Endothelial cell of umbilical vein (primary cell): ENCODE measurements at regions not wholly inside any gene's neighbourhood (a gene's known extent, or its start where the extent isn't known, plus 50 kb on each side); places are given as distances from the start of the nearest gene placed in this dataset.

Source experiments
- BruUV-seq: library from RNA; stranded (reverse); fragments of 400-500 nt; replicated peaks from 2 replicates; lab custom pipeline; 2021; lab: Mats Ljungman, UMichigan
- CTCF ChIA-PET: fragments of 300-600, 350-600 bp; sonication (Branson Sonifier 250); formaldehyde crosslinking; loops from one replicate; lab custom pipeline; 2021; ENCODE audit warnings: antibody characterized with exemption, inconsistent platforms; lab: Charles Lee
- POLR2A ChIA-PET: fragments of 300-600, 350-600 bp; sonication (Branson Sonifier 250); formaldehyde crosslinking; loops from one replicate; lab custom pipeline; 2021; ENCODE audit warnings: antibody characterized with exemption, inconsistent platforms; lab: Charles Lee
- DNase-seq: peaks from one replicate; pipeline ENCODE4 v3.0.0-alpha.2; 2011; ENCODE audit warnings: low read depth, low spot score
- FAIRE-seq: peaks from 2 replicates; lab custom pipeline; 2011; peaks lifted over from hg19 to GRCh38; lab: Jason Lieb, UNC
- H2AFZ ChIP-seq: 2 replicates; pipeline ENCODE4 v1.6.0; 2012; ENCODE audit warnings: low read depth, low read length, control low read depth, inconsistent platforms
- H3K27ac ChIP-seq: 2 replicates; pipeline ENCODE4 v1.5.1; 2011; ENCODE audit warnings: low read depth, mild to moderate bottlenecking, control low read depth, low read length, moderate library complexity; ENCODE audit not compliant: insufficient read depth
- H3K27me3 ChIP-seq, 2 experiments: 2 replicates each; pipeline versions ENCODE4 v1.6.0 to v1.6.1; 2011; ENCODE audit warnings: low read length in 2 of 2, mixed read lengths in 1 of 2; ENCODE audit not compliant: control insufficient read depth in 2 of 2, insufficient read depth in 2 of 2
- H3K36me3 ChIP-seq, 2 experiments: 2 replicates in 1 of 2; 3 replicates in 1 of 2; pipeline ENCODE4 v1.5.1; 2011; ENCODE audit warnings: low read length in 2 of 2, mild to moderate bottlenecking in 1 of 2, moderate library complexity in 1 of 2; ENCODE audit not compliant: control insufficient read depth in 2 of 2, insufficient read depth in 2 of 2; ENCODE audit errors: extremely low read depth in 1 of 2
- H3K4me1 ChIP-seq: 3 replicates; pipeline ENCODE4 v1.5.1; 2011; ENCODE audit warnings: mild to moderate bottlenecking, low read length; ENCODE audit not compliant: control insufficient read depth, insufficient read depth; ENCODE audit errors: extremely low read depth
- H3K4me2 ChIP-seq: 2 replicates; pipeline ENCODE4 v1.6.1; 2011; ENCODE audit warnings: low read length, control low read depth, mixed read lengths; ENCODE audit not compliant: insufficient read depth
- H3K4me3 ChIP-seq, 3 experiments: fragments of 200-600 bp in 1 of 3; sonication (generic), shearing (Covaris generic) in 1 of 3; replicated peaks in 1 of 3; 2 replicates each; pipeline ENCODE4 v1.5.1; 2011 to 2016; ENCODE audit warnings: control low read depth in 3 of 3, low read length in 3 of 3, mild to moderate bottlenecking in 2 of 3, inconsistent platforms in 1 of 3, low read depth in 1 of 3, moderate library complexity in 1 of 3; ENCODE audit not compliant: insufficient read depth in 1 of 3
- H3K79me2 ChIP-seq: 2 replicates; pipeline ENCODE4 v1.6.0; 2012; ENCODE audit warnings: low read length, inconsistent platforms; ENCODE audit not compliant: control insufficient read depth, insufficient read depth
- H3K9ac ChIP-seq: replicated peaks from 2 replicates; pipeline ENCODE3; 2011; ENCODE audit warnings: low read length, control low read depth; ENCODE audit not compliant: insufficient read depth; ENCODE audit errors: extremely low read depth
- H3K9me1 ChIP-seq: replicated peaks from 3 replicates; pipeline ENCODE4 v1.6.0; 2011; ENCODE audit warnings: mild to moderate bottlenecking, low read length; ENCODE audit not compliant: control insufficient read depth, insufficient read depth; ENCODE audit errors: extremely low read depth
- H3K9me3 ChIP-seq: replicated peaks from 2 replicates; pipeline ENCODE4 v1.5.1; 2012; ENCODE audit warnings: low read length, inconsistent platforms; ENCODE audit not compliant: control insufficient read depth, insufficient read depth
- H4K20me1 ChIP-seq: replicated peaks from 2 replicates; pipeline ENCODE3; 2011; ENCODE audit warnings: mild to moderate bottlenecking, low read length; ENCODE audit not compliant: control insufficient read depth, insufficient read depth; ENCODE audit errors: extremely low read depth
- EZH2 ChIP-seq: IDR thresholded peaks from 2 replicates; pipeline ENCODE4 v1.6.1; 2012; ENCODE audit warnings: borderline replicate concordance, low read depth, mild to moderate bottlenecking, moderate library complexity, low read length, inconsistent platforms; ENCODE audit not compliant: severe bottlenecking
- FOS ChIP-seq: IDR thresholded peaks from 2 replicates; pipeline ENCODE4 v1.6.1; 2011; ENCODE audit warnings: mild to moderate bottlenecking, low read length, moderate library complexity, borderline replicate concordance; ENCODE audit not compliant: insufficient read depth
- GATA2 ChIP-seq: IDR thresholded peaks from 2 replicates; pipeline ENCODE4 v1.7.0; 2011; ENCODE audit warnings: low read depth, mild to moderate bottlenecking, moderate library complexity, mixed read lengths, low read length; ENCODE audit not compliant: insufficient read length, insufficient read depth
- JUN ChIP-seq: IDR thresholded peaks from 2 replicates; pipeline ENCODE4 v1.6.1; 2011; ENCODE audit warnings: borderline replicate concordance, low read depth; ENCODE audit not compliant: insufficient read length, insufficient read depth
- MYC ChIP-seq: IDR thresholded peaks from one replicate; pipeline ENCODE4 v1.6.1; 2011; ENCODE audit warnings: mild to moderate bottlenecking, low read depth, low read length
- POLR2A ChIP-seq: IDR thresholded peaks from 2 replicates; pipeline ENCODE4 v1.6.1; 2012; ENCODE audit warnings: low read depth, mild to moderate bottlenecking, control low read depth, low read length
- POLR2AphosphoS5 ChIP-seq: IDR thresholded peaks from 2 replicates; pipeline ENCODE4 v1.6.1; 2012; ENCODE audit warnings: low read depth, mild to moderate bottlenecking, control low read depth, low read length, moderate library complexity; ENCODE audit not compliant: insufficient read depth
- dilution Hi-C: fragments of 300-500 bp; cut with MboI; formaldehyde crosslinking; loops from one replicate; pipeline ENCODE4 v1.15.0; 2019; ENCODE audit warnings: low sequenced_read_pairs; ENCODE audit not compliant: extremely low pct_ligation_motif_present
- intact Hi-C: fragments of 100-400 bp; cut with micrococcal nuclease; formaldehyde crosslinking; loops from one replicate; pipeline ENCODE4 v1.10.0; 2022
- TF ChIP-seq, protein P1 (sequence below): IDR thresholded peaks from 2 replicates; pipeline ENCODE4 v1.6.1; 2011; ENCODE audit not compliant: insufficient read depth, insufficient read length
- TF ChIP-seq, protein P2 (sequence below), 2 donors: IDR thresholded peaks; 1 replicate in 1 of 2; 2 replicates in 1 of 2; pipeline ENCODE4 v1.5.1; 2011; ENCODE audit warnings: low read length in 2 of 2, mild to moderate bottlenecking in 2 of 2, moderate library complexity in 2 of 2, control low read depth in 1 of 2, inconsistent platforms in 1 of 2, low read depth in 1 of 2; ENCODE audit not compliant: insufficient read depth in 1 of 2; ENCODE audit errors: extremely low read depth in 1 of 2

DNA sequence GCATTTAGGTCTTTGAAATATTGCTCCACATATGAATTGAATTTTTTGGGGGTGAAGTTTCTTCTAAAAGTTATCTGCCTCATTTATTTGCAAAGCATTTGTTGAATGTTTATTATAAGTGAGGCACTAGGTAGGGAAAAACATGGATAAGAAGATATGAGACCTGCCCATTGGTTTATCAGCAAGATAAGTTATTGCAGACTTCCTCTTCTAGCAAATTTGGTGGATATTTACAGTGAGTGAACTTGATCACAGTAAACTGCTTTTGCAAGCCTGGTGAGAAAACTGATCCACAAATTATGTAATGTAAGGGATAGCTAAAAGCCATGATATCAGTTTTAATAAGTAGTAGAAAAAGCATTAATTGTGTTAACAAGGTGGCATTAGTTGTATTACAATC lies 364.8 kb downstream of the SOCS6 start:
- no peak overlapping the region for H3K27ac ChIP-seq
- POLR2A ChIA-PET, result no interaction called here

DNA sequence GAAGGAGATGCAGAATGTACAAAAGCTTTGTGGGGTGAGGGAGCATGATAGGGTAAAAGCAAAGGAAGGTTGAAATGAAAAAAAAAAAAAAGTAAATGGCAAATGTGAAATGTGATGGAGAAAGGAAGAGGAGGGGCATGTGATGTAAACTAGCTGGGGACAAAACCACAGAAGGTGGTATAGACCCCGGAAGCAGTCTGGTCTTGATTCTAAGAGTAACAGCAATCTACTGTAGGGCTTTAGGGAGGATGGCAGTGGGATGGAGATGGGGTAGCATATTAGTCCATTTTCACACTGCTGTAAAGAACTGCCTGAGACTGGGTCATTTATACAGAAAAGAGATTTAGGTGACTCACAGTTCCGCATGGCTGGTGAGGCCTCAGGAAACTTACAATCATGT lies 362.0 kb downstream of the SOCS6 start:
- ChIA-PET CTCF (no interaction called here), POLR2A (no interaction called here)
- intact Hi-C loops, result no loop called here
- no peak overlapping the region for H3K4me2 ChIP-seq
- H3K9ac ChIP-seq, result no peak overlapping the region
- dilution Hi-C loops, result no loop called here
- FAIRE-seq, result no peak
- H3K9me1 ChIP-seq, result no peaks in the 10 kb centered on the region
- H3K79me2 ChIP-seq, result no peaks in the 10 kb centered on the region
- no peak overlapping the region for H2AFZ ChIP-seq
- H3K4me1 ChIP-seq, result no peaks in the 10 kb centered on the region
- no peaks in the 10 kb centered on the region for H4K20me1 ChIP-seq
- TF ChIP-seq MYC (no peak), GATA2 (no peak), FOS (no peak), JUN (no peak), EZH2 (no peak), POLR2A (no peak), POLR2AphosphoS5 (no peak)
- TF ChIP-seq, protein P1, sequence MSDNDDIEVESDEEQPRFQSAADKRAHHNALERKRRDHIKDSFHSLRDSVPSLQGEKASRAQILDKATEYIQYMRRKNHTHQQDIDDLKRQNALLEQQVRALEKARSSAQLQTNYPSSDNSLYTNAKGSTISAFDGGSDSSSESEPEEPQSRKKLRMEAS, result no peak
- TF ChIP-seq, protein P2, sequence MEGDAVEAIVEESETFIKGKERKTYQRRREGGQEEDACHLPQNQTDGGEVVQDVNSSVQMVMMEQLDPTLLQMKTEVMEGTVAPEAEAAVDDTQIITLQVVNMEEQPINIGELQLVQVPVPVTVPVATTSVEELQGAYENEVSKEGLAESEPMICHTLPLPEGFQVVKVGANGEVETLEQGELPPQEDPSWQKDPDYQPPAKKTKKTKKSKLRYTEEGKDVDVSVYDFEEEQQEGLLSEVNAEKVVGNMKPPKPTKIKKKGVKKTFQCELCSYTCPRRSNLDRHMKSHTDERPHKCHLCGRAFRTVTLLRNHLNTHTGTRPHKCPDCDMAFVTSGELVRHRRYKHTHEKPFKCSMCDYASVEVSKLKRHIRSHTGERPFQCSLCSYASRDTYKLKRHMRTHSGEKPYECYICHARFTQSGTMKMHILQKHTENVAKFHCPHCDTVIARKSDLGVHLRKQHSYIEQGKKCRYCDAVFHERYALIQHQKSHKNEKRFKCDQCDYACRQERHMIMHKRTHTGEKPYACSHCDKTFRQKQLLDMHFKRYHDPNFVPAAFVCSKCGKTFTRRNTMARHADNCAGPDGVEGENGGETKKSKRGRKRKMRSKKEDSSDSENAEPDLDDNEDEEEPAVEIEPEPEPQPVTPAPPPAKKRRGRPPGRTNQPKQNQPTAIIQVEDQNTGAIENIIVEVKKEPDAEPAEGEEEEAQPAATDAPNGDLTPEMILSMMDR (IDR thresholded peaks at IDR 0.05; ENCODE audit: extremely low read depth in 1 of 2, insufficient read depth in 1 of 2, low read depth in 1 of 2, low read length in 2 of 2), result no peak
- no peaks in the 10 kb centered on the region for H3K36me3 ChIP-seq
- no peak overlapping the region for H3K4me3 ChIP-seq
- no peak overlapping the region for H3K27ac ChIP-seq
- H3K27me3 ChIP-seq, result no peaks in the 10 kb centered on the region
- no TSS peak for BruUV-seq
- DNase-seq, result no peak
- H3K9me3 ChIP-seq, result no peaks in the 10 kb centered on the region

More for the DNA sequence above, 364.8 kb downstream of the SOCS6 start:
- no peak overlapping the region for H3K4me2 ChIP-seq
- FAIRE-seq, result no peak
- intact Hi-C loops, result no loop called here
- no peaks in the 10 kb centered on the region for H3K27me3 ChIP-seq
- CTCF ChIA-PET, result no interaction called here
- no peak overlapping the region for H2AFZ ChIP-seq
- H4K20me1 ChIP-seq, result no peaks in the 10 kb centered on the region
- dilution Hi-C loops, result no loop called here
- H3K9me1 ChIP-seq, result no peaks in the 10 kb centered on the region
- H3K4me1 ChIP-seq, result no peaks in the 10 kb centered on the region
- no peak overlapping the region for H3K4me3 ChIP-seq
- no peaks in the 10 kb centered on the region for H3K9me3 ChIP-seq
- H3K9ac ChIP-seq, result no peak overlapping the region
- no TSS peak for BruUV-seq
- no peaks in the 10 kb centered on the region for H3K79me2 ChIP-seq
- H3K36me3 ChIP-seq, result no peaks in the 10 kb centered on the region
- no peak for TF ChIP-seq POLR2A
- TF ChIP-seq, protein P2 (IDR thresholded peaks at IDR 0.05; ENCODE audit: extremely low read depth in 1 of 2, insufficient read depth in 1 of 2, low read depth in 1 of 2, low read length in 2 of 2), result no peak
- no peak for TF ChIP-seq JUN
- no peak for TF ChIP-seq FOS
- DNase-seq, result no peak
